ENCODE measurements at regions not wholly inside any gene's neighbourhood (a gene's known extent, or its start where the extent isn't known, plus 50 kb on each side); places are given as distances from the start of the nearest gene placed in this dataset.

DNA sequence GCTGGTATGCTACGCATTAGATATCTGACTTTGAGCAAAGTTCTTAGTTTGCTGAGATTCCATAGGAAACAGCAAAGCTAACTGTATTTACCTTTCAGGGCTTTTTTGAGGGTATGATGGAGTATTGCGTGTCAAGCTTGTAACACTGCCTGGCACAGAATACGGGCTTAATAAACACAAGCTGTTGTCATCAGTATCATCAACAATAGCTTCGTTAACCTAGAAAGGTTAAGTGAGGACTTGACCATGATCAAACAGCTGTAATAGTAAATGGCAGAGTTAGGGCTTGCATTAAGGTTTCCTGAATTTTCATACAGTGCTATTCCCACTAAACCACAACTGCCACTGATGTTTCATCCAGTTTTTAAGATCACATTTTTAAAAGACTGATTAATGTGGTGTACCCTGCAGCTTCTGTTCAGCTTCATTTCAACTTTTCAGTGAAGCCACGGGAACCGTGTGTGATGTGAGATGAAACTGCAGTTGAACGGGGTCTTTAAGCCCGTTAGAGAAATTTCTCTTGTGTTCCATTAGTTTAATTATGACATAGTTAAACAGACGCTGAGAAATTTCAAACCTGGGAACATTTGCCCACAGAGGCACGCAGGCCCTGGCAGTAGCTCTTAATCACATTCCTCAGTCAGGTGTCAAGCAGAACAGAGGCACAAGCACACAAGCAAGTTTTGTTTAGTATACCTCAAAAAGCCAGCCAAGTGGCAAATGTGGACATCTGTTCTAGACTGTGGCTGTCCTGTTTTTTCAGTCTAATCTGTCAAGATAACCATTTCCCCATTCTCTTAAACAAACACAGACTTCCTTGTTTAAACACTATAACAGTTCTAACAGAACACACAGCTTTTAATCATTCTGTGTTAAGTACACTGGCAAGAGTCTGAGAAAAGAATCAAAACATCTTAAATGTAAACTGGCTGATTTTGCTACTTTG is 147.1 kb downstream of the ZNF608 start:
- TF ChIP-seq, protein P1, sequence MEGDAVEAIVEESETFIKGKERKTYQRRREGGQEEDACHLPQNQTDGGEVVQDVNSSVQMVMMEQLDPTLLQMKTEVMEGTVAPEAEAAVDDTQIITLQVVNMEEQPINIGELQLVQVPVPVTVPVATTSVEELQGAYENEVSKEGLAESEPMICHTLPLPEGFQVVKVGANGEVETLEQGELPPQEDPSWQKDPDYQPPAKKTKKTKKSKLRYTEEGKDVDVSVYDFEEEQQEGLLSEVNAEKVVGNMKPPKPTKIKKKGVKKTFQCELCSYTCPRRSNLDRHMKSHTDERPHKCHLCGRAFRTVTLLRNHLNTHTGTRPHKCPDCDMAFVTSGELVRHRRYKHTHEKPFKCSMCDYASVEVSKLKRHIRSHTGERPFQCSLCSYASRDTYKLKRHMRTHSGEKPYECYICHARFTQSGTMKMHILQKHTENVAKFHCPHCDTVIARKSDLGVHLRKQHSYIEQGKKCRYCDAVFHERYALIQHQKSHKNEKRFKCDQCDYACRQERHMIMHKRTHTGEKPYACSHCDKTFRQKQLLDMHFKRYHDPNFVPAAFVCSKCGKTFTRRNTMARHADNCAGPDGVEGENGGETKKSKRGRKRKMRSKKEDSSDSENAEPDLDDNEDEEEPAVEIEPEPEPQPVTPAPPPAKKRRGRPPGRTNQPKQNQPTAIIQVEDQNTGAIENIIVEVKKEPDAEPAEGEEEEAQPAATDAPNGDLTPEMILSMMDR (IDR thresholded peaks at IDR 0.05; ENCODE audit: low read depth, low read length, missing input control): no peak
- TF ChIP-seq, protein P2, sequence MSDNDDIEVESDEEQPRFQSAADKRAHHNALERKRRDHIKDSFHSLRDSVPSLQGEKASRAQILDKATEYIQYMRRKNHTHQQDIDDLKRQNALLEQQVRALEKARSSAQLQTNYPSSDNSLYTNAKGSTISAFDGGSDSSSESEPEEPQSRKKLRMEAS (IDR thresholded peaks at IDR 0.05): peak; percentile 66
- TF ChIP-seq JUND (IDR thresholded peaks at IDR 0.05) (peak; percentile 42 to 73), SP1 (IDR thresholded peaks at IDR 0.05) (peak; percentile 50), RXRA (IDR thresholded peaks at IDR 0.05) (peak; percentile 56 to 79), RAD21 (IDR thresholded peaks at IDR 0.05) (peak; percentile 69 to 76), TAF1 (conservative IDR thresholded peaks at IDR 0.05) (no peak), EGR1 (IDR thresholded peaks at IDR 0.05; ENCODE audit: low read depth in 2 of 2) (peak in 1 of 2 donors; percentile 46), FOXA1 (IDR thresholded peaks at IDR 0.05) (peak; percentile 90), YY1 (IDR thresholded peaks at IDR 0.05) (peak; percentile 74)
- TF ChIP-seq, protein P3, sequence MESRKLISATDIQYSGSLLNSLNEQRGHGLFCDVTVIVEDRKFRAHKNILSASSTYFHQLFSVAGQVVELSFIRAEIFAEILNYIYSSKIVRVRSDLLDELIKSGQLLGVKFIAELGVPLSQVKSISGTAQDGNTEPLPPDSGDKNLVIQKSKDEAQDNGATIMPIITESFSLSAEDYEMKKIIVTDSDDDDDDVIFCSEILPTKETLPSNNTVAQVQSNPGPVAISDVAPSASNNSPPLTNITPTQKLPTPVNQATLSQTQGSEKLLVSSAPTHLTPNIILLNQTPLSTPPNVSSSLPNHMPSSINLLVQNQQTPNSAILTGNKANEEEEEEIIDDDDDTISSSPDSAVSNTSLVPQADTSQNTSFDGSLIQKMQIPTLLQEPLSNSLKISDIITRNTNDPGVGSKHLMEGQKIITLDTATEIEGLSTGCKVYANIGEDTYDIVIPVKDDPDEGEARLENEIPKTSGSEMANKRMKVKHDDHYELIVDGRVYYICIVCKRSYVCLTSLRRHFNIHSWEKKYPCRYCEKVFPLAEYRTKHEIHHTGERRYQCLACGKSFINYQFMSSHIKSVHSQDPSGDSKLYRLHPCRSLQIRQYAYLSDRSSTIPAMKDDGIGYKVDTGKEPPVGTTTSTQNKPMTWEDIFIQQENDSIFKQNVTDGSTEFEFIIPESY (IDR thresholded peaks at IDR 0.05): peak; percentile 76
- TF ChIP-seq, protein P4, sequence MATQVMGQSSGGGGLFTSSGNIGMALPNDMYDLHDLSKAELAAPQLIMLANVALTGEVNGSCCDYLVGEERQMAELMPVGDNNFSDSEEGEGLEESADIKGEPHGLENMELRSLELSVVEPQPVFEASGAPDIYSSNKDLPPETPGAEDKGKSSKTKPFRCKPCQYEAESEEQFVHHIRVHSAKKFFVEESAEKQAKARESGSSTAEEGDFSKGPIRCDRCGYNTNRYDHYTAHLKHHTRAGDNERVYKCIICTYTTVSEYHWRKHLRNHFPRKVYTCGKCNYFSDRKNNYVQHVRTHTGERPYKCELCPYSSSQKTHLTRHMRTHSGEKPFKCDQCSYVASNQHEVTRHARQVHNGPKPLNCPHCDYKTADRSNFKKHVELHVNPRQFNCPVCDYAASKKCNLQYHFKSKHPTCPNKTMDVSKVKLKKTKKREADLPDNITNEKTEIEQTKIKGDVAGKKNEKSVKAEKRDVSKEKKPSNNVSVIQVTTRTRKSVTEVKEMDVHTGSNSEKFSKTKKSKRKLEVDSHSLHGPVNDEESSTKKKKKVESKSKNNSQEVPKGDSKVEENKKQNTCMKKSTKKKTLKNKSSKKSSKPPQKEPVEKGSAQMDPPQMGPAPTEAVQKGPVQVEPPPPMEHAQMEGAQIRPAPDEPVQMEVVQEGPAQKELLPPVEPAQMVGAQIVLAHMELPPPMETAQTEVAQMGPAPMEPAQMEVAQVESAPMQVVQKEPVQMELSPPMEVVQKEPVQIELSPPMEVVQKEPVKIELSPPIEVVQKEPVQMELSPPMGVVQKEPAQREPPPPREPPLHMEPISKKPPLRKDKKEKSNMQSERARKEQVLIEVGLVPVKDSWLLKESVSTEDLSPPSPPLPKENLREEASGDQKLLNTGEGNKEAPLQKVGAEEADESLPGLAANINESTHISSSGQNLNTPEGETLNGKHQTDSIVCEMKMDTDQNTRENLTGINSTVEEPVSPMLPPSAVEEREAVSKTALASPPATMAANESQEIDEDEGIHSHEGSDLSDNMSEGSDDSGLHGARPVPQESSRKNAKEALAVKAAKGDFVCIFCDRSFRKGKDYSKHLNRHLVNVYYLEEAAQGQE (IDR thresholded peaks at IDR 0.05): peak; percentile 54
- TF ChIP-seq, protein P5, sequence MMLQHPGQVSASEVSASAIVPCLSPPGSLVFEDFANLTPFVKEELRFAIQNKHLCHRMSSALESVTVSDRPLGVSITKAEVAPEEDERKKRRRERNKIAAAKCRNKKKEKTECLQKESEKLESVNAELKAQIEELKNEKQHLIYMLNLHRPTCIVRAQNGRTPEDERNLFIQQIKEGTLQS (IDR thresholded peaks at IDR 0.05): no peak
